Endothelial cell of umbilical vein (primary cell): ENCODE measurements at regions not wholly inside any gene's neighbourhood (a gene's known extent, or its start where the extent isn't known, plus 50 kb on each side); places are given as distances from the start of the nearest gene placed in this dataset.

Experiments
- CTCF ChIP-seq, 2 donors: IDR thresholded peaks; 1 replicate in 1 of 2; 2 replicates in 1 of 2; pipeline ENCODE4 v1.5.1; 2011; ENCODE audit warnings: low read length in 2 of 2, mild to moderate bottlenecking in 2 of 2, moderate library complexity in 2 of 2, control low read depth in 1 of 2, inconsistent platforms in 1 of 2, low read depth in 1 of 2; ENCODE audit not compliant: insufficient read depth in 1 of 2; ENCODE audit errors: extremely low read depth in 1 of 2
- FOS ChIP-seq: IDR thresholded peaks from 2 replicates; pipeline ENCODE4 v1.6.1; 2011; ENCODE audit warnings: mild to moderate bottlenecking, low read length, moderate library complexity, borderline replicate concordance; ENCODE audit not compliant: insufficient read depth
- POLR2AphosphoS5 ChIP-seq: IDR thresholded peaks from 2 replicates; pipeline ENCODE4 v1.6.1; 2012; ENCODE audit warnings: low read depth, mild to moderate bottlenecking, control low read depth, low read length, moderate library complexity; ENCODE audit not compliant: insufficient read depth

GRCh38 chr2:60614319-60614718 lies 60.9 kb upstream of the BCL11A start:
- TF ChIP-seq FOS (no peak), POLR2AphosphoS5 (no peak), CTCF (IDR thresholded peaks at IDR 0.05; ENCODE audit: extremely low read depth in 1 of 2, insufficient read depth in 1 of 2, low read depth in 1 of 2, low read length in 2 of 2) (no peak)
